ENCODE measurements at regions not wholly inside any gene's neighbourhood (a gene's known extent, or its start where the extent isn't known, plus 50 kb on each side); places are given as distances from the start of the nearest gene placed in this dataset.

DNA sequence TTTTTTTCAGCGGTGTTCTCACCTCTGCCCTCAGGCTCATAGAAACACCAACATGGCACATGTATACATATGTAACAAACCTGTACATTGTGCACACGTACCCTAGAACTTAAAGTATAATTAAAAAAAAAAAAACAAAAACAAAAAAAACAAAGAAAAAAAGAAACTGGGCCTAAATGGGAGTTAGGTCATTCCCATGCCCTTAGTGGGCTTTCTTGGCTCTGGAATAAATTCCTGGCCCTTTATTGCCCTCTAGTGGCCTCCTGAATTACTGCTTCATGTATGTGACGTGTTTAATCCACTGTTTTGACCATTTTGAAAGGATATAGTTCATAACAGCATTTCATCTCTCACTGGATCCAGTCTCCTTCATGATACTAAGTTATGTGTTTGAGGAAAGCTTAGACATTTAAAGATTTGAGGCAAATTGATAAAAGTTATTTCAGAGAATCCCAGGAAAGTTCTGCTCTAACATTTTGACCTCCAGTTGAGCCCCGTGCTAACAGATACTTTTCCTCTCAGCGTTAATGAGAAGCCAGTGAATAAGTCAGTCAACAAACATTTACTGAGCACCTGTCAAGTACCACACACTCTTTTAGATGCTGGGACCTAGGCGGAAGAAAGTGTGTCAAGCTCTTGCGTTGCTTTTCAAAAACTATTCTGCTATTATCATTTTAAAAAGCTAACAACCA lies 54.7 kb upstream of the SYPL1 start:
- peak; percentile 65 to 81 (median 72) for DNase-seq

DNA sequence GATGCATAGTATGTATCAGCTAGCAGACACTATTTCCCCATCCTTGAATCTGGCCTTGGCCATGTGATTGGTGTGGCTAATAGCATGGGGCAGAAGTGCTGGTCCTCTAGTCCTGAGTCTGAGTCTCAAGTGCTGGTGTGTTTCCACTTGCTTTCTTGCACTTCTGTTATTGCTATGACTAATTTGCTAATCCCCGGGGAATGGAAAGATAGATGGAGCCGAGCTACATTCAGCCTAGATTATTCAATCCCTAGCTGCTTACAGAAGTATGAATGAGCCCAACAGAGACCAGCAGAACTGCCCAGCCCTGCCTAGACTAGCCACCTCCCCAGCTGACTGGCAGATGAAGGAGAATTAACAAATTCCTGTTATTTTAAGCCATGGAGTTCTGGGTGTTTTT lies 53.2 kb upstream of the SYPL1 start:
- peak in 1 of 3 donors; percentile 45 for DNase-seq

DNA sequence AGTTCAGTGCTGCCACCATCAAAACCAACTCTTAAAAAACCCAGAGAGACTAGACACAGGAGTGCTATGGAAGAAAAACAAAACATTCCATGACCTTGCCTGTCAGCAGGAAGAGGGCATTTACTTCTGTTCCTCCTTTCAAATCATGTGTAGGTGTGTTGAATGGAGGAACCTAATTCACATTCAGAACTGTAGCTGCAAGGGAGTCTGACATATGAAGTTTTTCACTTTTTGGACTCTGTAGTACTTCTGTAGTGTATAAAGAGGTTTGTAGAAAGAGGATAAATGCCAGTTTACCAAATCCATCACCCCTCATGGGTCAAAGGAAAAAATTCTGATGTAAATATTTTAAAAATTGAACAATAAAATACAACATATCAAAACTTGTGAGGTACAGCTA lies 51.1 kb upstream of the SYPL1 start:
- no peak for DNase-seq

Data from muscle of back (tissue), 3 donors.